ENCODE measurements at regions not wholly inside any gene's neighbourhood (a gene's known extent, or its start where the extent isn't known, plus 50 kb on each side); places are given as distances from the start of the nearest gene placed in this dataset.

- Mint-ChIP-seq H3K27ac (no peak overlapping the region), H3K4me1 (ENCODE audit: low read depth) (no peaks in the 10 kb centered on the region), H3K4me3 (ENCODE audit: low read depth) (no peak overlapping the region), H3K36me3 (ENCODE audit: insufficient read depth) (no peaks in the 10 kb centered on the region), H3K9me3 (ENCODE audit: low read depth) (peaks cover 5% of the 10 kb centered on the region), H3K27me3 (peaks cover 33% of the 10 kb centered on the region)
- no peak for TF ChIP-seq CTCF (IDR thresholded peaks at IDR 0.05; ENCODE audit: unreplicated experiment)
- no peak for DNase-seq (ENCODE audit: low spot score, unreplicated experiment)
Observed at GRCh38 chr20:24150406-24150805, 161.8 kb upstream of the GGTLC1 start.

GRCh38 chr20:24149881-24150307, 161.3 kb upstream of the GGTLC1 start:
- no peak overlapping the region for H3K27ac Mint-ChIP-seq
- TF ChIP-seq CTCF (IDR thresholded peaks at IDR 0.05; ENCODE audit: unreplicated experiment) = peak; percentile 66
- peaks cover 33% of the 10 kb centered on the region for H3K27me3 Mint-ChIP-seq
- H3K36me3 Mint-ChIP-seq (ENCODE audit: insufficient read depth) = no peaks in the 10 kb centered on the region
- no peak overlapping the region for H3K4me3 Mint-ChIP-seq (ENCODE audit: low read depth)
- peak; percentile 41 for DNase-seq (ENCODE audit: low spot score, unreplicated experiment)
- H3K9me3 Mint-ChIP-seq (ENCODE audit: low read depth) = peaks cover 5% of the 10 kb centered on the region
- no peaks in the 10 kb centered on the region for H3K4me1 Mint-ChIP-seq (ENCODE audit: low read depth)

GRCh38 chr20:24149175-24149574, 160.6 kb upstream of the GGTLC1 start:
- Mint-ChIP-seq H3K27ac (no peak overlapping the region), H3K9me3 (ENCODE audit: low read depth) (peaks cover 5% of the 10 kb centered on the region), H3K36me3 (ENCODE audit: insufficient read depth) (no peaks in the 10 kb centered on the region), H3K4me1 (ENCODE audit: low read depth) (no peaks in the 10 kb centered on the region), H3K4me3 (ENCODE audit: low read depth) (no peak overlapping the region), H3K27me3 (peaks cover 29% of the 10 kb centered on the region)
- TF ChIP-seq CTCF (IDR thresholded peaks at IDR 0.05; ENCODE audit: unreplicated experiment) = no peak
- DNase-seq (ENCODE audit: low spot score, unreplicated experiment) = no peak

- no peak for DNase-seq (ENCODE audit: low spot score, unreplicated experiment)
- Mint-ChIP-seq H3K27me3 (peaks cover 25% of the 10 kb centered on the region), H3K36me3 (ENCODE audit: insufficient read depth) (no peaks in the 10 kb centered on the region), H3K27ac (no peak overlapping the region), H3K9me3 (ENCODE audit: low read depth) (peaks cover 5% of the 10 kb centered on the region), H3K4me1 (ENCODE audit: low read depth) (no peaks in the 10 kb centered on the region), H3K4me3 (ENCODE audit: low read depth) (no peak overlapping the region)
- TF ChIP-seq CTCF (IDR thresholded peaks at IDR 0.05; ENCODE audit: unreplicated experiment) = no peak
Observed at GRCh38 chr20:24148372-24148771, 159.8 kb upstream of the GGTLC1 start.

GRCh38 chr20:24147961-24148360, 159.4 kb upstream of the GGTLC1 start:
- no peak overlapping the region for H3K27ac Mint-ChIP-seq
- no peaks in the 10 kb centered on the region for H3K36me3 Mint-ChIP-seq (ENCODE audit: insufficient read depth)
- no peak overlapping the region for H3K4me3 Mint-ChIP-seq (ENCODE audit: low read depth)
- H3K9me3 Mint-ChIP-seq (ENCODE audit: low read depth) = peaks cover 5% of the 10 kb centered on the region
- H3K4me1 Mint-ChIP-seq (ENCODE audit: low read depth) = no peaks in the 10 kb centered on the region
- no peak for DNase-seq (ENCODE audit: low spot score, unreplicated experiment)
- TF ChIP-seq CTCF (IDR thresholded peaks at IDR 0.05; ENCODE audit: unreplicated experiment) = no peak
- H3K27me3 Mint-ChIP-seq = peaks cover 22% of the 10 kb centered on the region

Measured in progenitor cell of endocrine pancreas (in vitro differentiated cells).